Transverse colon (tissue), 4 donors: ENCODE measurements at regions not wholly inside any gene's neighbourhood (a gene's known extent, or its start where the extent isn't known, plus 50 kb on each side); places are given as distances from the start of the nearest gene placed in this dataset.

Source experiments
- DNase-seq: peaks from one replicate; pipeline ENCODE4 v3.0.0-alpha.2; 2019
- H3K27ac ChIP-seq, 4 donors: fragments of 200-600 bp; sonication (generic); 2 replicates each; pipeline ENCODE4 v1.5.1; 2016 to 2018; ENCODE audit warnings: inconsistent platforms in 4 of 4
- H3K27me3 ChIP-seq: fragments of 200-600 bp; sonication (generic); 2 replicates; pipeline ENCODE4 v1.5.1; 2017; ENCODE audit warnings: inconsistent platforms
- H3K36me3 ChIP-seq, 4 donors: fragments of 200-600 bp; sonication (generic); 2 replicates each; pipeline ENCODE4 v1.5.1; 2017 to 2019; ENCODE audit warnings: inconsistent platforms in 4 of 4
- H3K4me1 ChIP-seq, 4 donors: fragments of 200-600 bp; sonication (generic); 2 replicates each; pipeline ENCODE4 v1.5.1; 2017 to 2020; ENCODE audit warnings: inconsistent platforms in 4 of 4
- H3K4me3 ChIP-seq, 4 donors: fragments of 200-600 bp; sonication (generic); 1 replicate in 1 of 4; 2 replicates in 3 of 4; pipeline versions ENCODE4 v1.5.1 to v1.6.1; 2017 to 2019; ENCODE audit warnings: inconsistent platforms in 4 of 4
- H3K9me3 ChIP-seq, 2 donors: fragments of 200-600 bp; sonication (generic); 2 replicates each; pipeline ENCODE4 v1.5.1; 2017 to 2019; ENCODE audit warnings: inconsistent platforms in 2 of 2
- CTCF ChIP-seq, 5 experiments: fragments of 200-600 bp in 3 of 5; fragments of 450-650 bp in 2 of 5; sonication (generic) in 3 of 5; IDR thresholded peaks; 1 replicate in 2 of 5; 2 replicates in 3 of 5; pipeline ENCODE4 v1.5.1; 2016 to 2017; ENCODE audit warnings: antibody characterized with exemption in 5 of 5, inconsistent platforms in 3 of 5, mild to moderate bottlenecking in 2 of 5, moderate library complexity in 1 of 5
- EP300 ChIP-seq: sonication (generic); formaldehyde crosslinking; IDR thresholded peaks from one replicate; pipeline ENCODE4 v1.6.1; 2017; ENCODE audit warnings: antibody characterized with exemption, low read depth
- POLR2A ChIP-seq: fragments of 450-650 bp; IDR thresholded peaks from one replicate; pipeline ENCODE4 v1.6.1; 2016; ENCODE audit warnings: antibody characterized with exemption, mild to moderate bottlenecking, moderate library complexity
- POLR2AphosphoS5 ChIP-seq, 3 donors: sonication (generic); formaldehyde crosslinking; IDR thresholded peaks; one replicate each; pipeline ENCODE4 v1.6.1; 2016; ENCODE audit warnings: antibody characterized with exemption in 3 of 3
- WGBS, 2 donors: methylation state at CpG; one replicate each; pipeline ENCODE4 v1.1.5; 2018; ENCODE audit warnings: low coverage in 1 of 2; 5-methylcytosine and 5-hydroxymethylcytosine counted together
- in situ Hi-C, 4 donors: fragments of 200-750 bp; cut with MboI; loops; one replicate each; pipeline versions ENCODE4 v1.15.0 to v1.15.1; 2017; ENCODE audit warnings: low sequenced_read_pairs in 3 of 4, low pct_ligation_motif_present in 1 of 4, low pct_unique_long_range_greater_than_20kb in 1 of 4
- intact Hi-C: fragments of 100-400 bp; cut with DNase I; formaldehyde crosslinking; loops from one replicate; pipeline ENCODE4 v1.15.1; 2023; ENCODE audit warnings: low total_unique reads

- Histone ChIP-seq H3K4me1 (no peaks in the 10 kb centered on the region), H3K9me3 (no peaks in the 10 kb centered on the region), H3K36me3 (no peaks in the 10 kb centered on the region), H3K4me3 (no peak overlapping the region), H3K27ac (no peak overlapping the region), H3K27me3 (no peaks in the 10 kb centered on the region)
- 31 to 48% methylated on average over 2 of the region's 2 CpGs for WGBS, 2 donors
- TF ChIP-seq EP300: no peak
- no peak for TF ChIP-seq POLR2A
- TF ChIP-seq POLR2AphosphoS5 (IDR thresholded peaks at IDR 0.05): no peak
- no peak for TF ChIP-seq CTCF (IDR thresholded peaks at IDR 0.05)
- intact Hi-C loops (no loop called here), in situ Hi-C loops (no loop called here)
- DNase-seq: no peak
Measured at GRCh38 chr10:57430376-57430775, 837.3 kb downstream of the IPMK start.

- WGBS, 2 donors: 75 to 77% methylated on average over 2 of the region's 2 CpGs
- TF ChIP-seq CTCF (IDR thresholded peaks at IDR 0.05) (no peak), POLR2A (no peak), EP300 (no peak), POLR2AphosphoS5 (IDR thresholded peaks at IDR 0.05) (no peak)
- Histone ChIP-seq H3K27ac (no peak overlapping the region), H3K4me1 (no peaks in the 10 kb centered on the region), H3K36me3 (no peaks in the 10 kb centered on the region), H3K27me3 (no peaks in the 10 kb centered on the region), H3K4me3 (no peak overlapping the region), H3K9me3 (no peaks in the 10 kb centered on the region)
- in situ Hi-C loops: no loop called here
- DNase-seq: no peak
- intact Hi-C loops: no loop called here
Measured at GRCh38 chr10:57420881-57421280, 846.8 kb downstream of the IPMK start.

- no peak for DNase-seq
- 92 to 94% methylated on average over 4 to 6 of the region's 6 CpGs for WGBS, 2 donors
- H3K27ac ChIP-seq: no peak overlapping the region
- intact Hi-C loops (no loop called here), in situ Hi-C loops (no loop called here)
- no peaks in the 10 kb centered on the region for H3K27me3 ChIP-seq
- H3K4me3 ChIP-seq: no peak overlapping the region
- no peaks in the 10 kb centered on the region for H3K36me3 ChIP-seq
- no peaks in the 10 kb centered on the region for H3K4me1 ChIP-seq
- TF ChIP-seq POLR2AphosphoS5 (IDR thresholded peaks at IDR 0.05) (no peak), POLR2A (no peak), CTCF (IDR thresholded peaks at IDR 0.05) (no peak), EP300 (no peak)
- no peaks in the 10 kb centered on the region for H3K9me3 ChIP-seq
Measured at GRCh38 chr10:57418476-57418875, 849.2 kb downstream of the IPMK start.

- in situ Hi-C loops: no loop called here
- TF ChIP-seq EP300 (no peak), CTCF (IDR thresholded peaks at IDR 0.05) (no peak), POLR2AphosphoS5 (IDR thresholded peaks at IDR 0.05) (no peak), POLR2A (no peak)
- Histone ChIP-seq H3K27me3 (no peaks in the 10 kb centered on the region), H3K4me3 (no peak overlapping the region), H3K9me3 (no peaks in the 10 kb centered on the region), H3K4me1 (no peaks in the 10 kb centered on the region), H3K36me3 (no peaks in the 10 kb centered on the region), H3K27ac (no peak overlapping the region)
- WGBS, 2 donors: 59 to 78% methylated on average over 5 of the region's 5 CpGs
- DNase-seq: no peak
- intact Hi-C loops: no loop called here
Measured at GRCh38 chr10:57395923-57396322, 871.8 kb downstream of the IPMK start.
